GM19023 (cell line): ENCODE measurements at regions not wholly inside any gene's neighbourhood (a gene's known extent, or its start where the extent isn't known, plus 50 kb on each side); places are given as distances from the start of the nearest gene placed in this dataset.
"Not testable (repeated sequence)": the region's sequence is repeated elsewhere in the genome, so short reads cannot be mapped to it uniquely, and the experiment has no call there.

Experiments
- ATAC-seq: cut with Tn5 transposase; IDR thresholded peaks from one replicate; pipeline ENCODE4 v1.9.1; 2021; ENCODE audit warnings: mild to moderate bottlenecking, moderate library complexity; ENCODE audit not compliant: unreplicated experiment

DNA sequence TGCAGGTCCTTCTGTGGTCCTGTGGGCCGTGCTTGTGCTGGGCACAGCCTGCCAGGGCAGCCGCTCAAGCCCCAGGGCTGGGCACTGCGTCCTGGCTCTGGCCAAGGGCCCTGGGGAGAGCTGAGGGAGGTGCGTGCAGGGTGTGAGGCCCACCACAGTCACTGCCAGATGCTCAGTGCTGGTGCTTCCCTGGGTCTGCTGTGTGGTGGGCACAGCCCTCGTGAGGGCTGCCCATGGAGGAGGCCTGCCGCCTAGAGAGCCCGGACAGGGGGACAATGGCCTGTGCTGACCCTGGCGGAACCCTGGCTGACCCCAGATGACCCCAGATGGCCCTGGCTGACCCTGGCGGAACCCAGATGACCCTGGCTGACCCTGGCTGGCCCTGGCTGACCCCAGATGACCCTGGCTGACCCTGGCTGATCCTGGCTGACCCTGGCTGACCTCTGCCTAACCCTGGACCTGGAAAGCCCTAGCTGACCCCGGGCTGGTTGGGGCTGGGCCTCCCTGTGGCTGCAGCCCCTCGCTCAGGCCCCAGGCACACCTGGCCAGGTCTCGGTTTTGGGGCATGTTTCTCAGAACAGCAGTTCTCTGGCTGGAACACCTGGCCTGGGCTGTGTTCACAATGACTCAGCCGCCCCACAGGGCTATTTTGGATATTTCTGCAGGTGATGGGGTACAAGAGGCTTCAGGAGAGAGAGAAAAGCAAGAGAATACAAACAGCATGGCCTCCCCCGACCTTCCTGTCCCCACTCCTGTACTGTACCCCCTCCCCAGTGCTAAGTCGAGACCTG is 55.4 kb downstream of the TMEM121 start:
- ATAC-seq: no peak

- ATAC-seq: no peak
These were observed 56.3 kb downstream of the TMEM121 start for GRCh38 chr14:105582639-105583038.

DNA sequence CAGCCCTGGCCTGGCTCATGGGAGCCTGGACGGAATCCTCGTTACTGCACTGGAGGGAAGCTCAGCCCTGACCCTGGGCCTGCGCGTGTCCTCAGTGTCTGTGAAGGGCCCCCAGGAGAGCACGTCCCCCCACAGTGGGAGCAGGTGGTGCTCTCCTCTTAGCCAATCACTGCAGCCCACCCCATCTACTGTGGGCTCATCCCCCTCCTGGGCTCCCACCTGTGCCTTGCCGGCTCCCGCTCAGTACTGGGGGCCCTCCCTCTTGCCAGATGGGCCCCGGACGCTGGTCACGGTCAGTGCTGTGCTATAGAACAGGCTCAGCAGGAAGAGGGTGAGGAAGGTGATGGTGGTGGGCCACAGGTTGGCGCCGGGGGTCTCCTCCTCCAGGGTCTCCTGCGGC is 57.5 kb downstream of the TMEM121 start:
- ATAC-seq: not testable (repeated sequence)

DNA sequence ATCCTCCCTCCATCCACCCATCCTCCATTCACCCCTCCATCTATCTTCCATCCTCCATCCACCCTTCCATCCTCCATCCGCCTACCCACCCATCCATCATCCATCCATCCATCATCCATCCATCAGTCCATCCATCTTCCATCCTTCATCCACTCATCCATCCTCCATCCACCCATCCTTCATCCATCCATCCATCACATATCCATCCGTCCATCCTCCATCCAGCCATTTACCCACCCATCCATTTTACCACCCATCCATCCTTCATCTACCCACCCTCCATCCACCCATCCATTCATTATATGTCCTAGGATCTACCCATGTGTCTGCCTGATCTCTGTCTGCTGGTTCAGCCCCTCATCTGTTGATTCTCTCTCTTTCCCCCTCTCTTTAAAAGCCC is 58.9 kb downstream of the TMEM121 start:
- not testable (repeated sequence) for ATAC-seq

GRCh38 chr14:105585722-105586121 is 59.3 kb downstream of the TMEM121 start:
- not testable (repeated sequence) for ATAC-seq

DNA sequence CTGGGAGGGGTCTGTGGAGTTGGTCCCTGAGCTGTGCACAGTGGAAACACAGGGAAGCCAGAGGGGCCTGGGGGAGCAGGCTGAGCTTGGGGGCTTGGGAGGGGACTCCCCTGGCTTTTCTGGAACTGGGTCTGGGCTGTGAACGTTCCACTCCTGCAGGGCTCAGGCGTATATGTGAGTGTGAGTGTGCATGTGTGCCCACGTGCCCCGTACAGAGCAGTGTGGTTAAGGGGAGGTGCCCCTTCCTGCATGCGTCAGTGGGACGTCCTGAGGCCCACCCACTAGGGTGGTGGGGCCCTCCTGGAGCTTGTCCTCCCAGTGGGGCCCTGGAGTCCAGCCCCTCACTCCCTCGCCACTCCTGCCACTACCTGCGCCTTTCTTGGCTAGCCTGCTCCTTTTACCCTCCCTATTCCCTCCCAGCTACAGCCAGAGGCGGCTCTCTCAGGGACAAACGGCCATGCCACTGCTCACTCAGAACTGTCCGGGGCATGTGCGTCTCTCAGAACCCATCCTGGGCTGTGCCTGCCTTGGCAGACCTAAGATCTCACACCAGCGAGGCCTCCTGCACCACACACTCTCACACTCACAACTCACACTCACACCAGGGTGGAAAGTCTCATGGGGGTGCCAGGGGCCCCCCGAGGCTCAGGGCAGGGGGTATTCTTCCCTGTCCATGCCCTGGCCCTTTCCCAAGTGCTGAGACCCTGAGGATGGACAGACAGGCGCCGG is 59.9 kb downstream of the TMEM121 start:
- not testable (repeated sequence) for ATAC-seq

GRCh38 chr14:105587034-105587433 is 60.7 kb downstream of the TMEM121 start:
- not testable (repeated sequence) for ATAC-seq

DNA sequence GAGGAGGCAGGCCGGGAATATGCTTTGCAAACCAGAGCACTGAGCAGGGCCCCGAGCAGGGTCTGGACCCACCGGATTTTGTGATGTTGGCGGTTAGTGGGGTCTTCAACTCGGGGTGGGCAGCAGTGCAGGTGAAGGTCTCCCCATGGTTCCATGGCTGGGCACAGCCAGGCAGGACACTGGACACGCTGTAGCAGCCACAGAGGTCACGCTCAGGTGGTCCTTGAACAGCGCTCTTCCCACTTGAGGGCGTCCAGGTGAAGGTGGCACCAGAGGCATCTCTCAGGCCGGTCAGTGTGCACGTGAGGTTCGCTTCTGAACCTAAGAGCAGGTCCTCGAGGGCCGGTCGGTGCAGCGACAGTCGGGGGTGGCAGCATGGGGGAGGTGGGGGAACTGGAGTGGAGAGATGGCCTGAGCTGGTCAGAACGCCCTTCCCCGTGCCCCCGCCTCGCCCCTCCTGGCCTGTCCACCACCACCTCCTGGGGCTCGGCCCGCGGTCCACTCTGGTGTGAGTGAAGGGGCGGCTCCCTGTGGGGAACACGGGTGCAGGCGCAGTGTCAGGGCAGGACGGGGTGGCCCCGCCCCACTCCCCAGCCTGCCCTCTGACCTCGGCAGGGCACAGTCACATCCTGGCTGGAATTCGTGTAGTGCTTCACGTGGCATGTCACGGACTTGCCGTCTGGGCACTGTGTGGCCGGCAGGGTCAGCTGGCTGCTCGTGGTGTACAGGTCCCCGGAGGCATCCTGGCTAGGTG is 61.3 kb downstream of the TMEM121 start:
- not testable (repeated sequence) for ATAC-seq

DNA sequence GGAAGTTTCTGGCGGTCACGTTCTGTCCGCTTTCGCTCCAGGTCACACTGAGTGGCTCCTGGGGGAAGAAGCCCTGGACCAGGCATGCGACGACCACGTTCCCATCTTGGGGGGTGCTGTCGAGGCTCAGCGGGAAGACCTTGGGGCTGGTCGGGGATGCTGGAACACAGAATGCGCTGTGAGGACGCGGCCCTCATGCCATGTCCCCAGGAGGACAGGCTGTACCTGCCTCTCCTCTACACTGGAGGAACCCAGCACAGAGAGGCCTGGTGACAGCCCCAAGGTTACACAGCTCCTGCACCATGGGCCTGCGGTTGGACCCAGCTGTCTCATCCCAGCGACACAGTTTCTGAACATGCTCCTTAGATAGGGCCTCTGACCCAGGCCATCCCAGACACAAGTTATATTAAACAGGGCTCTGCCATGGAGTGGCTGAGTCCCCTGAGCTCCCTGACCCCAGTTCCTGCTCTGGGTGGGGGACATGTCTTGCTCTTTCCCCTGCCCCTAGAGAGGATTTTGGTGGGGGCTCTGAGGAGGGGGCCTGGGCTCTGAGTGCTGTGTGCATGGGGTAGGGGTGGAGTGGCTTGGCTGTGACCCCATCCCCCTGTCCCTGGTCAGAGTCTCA is 62.0 kb downstream of the TMEM121 start:
- no peak for ATAC-seq

DNA sequence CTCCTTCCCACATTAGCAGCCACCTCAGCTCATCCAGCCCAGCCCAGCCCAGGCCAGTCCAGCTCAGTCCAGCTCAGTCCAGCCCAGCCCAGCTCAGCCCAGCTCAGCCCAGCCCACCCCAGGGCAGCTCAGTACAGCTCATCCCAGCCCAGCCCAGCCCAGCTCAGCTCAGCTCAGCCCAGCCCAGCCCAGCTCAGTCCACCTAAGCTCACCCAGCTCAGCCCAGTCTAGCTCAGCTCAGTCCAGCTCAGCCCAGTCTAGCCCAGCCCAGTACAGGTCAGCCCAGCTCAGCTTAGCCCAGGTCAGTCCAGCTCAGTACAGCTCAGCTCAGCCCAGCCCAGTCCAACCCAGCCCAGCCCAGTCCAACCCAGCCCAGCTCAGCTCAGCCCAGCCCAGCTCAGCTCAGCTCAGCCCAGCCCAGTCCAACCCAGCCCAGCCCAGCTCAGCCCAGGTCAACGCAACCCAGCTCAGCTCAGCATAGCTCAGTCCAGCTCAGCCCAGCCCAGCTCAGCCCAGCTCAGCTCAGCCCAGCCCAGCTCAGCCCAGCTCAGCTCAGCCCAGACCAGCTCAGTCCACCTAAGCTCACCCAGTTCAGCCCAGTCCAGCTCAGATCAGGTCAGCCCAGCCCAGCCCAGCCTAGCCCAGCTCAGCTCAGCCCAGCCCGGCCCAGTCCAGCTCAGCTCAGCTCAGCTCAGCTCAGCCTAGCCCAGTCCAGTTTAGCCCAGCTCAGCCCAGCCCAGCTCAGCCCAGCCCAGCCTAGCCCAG is 63.0 kb downstream of the TMEM121 start:
- no peak for ATAC-seq

DNA sequence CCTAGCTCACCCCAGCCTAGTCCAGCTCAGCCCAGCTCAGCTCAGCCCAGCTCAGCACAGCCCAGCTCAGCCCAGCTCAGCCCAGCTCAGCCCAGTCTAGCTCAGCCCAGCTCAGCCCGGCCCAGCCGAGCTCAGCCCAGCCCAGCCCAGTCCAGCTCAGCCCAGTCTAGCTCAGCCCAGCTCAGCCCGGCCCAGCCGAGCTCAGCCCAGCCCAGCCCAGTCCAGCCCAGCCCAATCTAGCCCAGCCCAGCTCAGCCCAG is 63.5 kb downstream of the TMEM121 start:
- ATAC-seq: not testable (repeated sequence)

DNA sequence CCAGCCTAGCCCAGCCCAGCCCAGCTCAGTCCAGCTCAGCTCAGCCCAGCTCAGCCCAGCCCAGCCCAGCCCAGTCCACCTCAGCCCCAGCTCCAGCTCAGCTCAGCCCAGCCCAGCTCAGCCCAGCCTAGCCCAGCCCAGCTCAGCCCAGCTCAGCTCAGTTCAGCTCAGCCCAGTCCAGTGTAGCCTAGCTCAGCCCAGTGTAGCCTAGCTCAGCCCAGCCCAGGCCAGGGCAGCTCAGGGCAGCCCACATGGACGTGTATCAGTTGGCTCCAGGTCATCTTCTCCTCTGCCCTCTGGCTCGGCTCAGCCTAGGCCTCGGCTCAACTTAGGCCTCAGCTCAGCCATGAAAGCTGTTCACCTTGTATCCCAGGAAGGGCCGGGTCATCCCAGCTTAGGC is 64.7 kb downstream of the TMEM121 start:
- ATAC-seq: no peak

DNA sequence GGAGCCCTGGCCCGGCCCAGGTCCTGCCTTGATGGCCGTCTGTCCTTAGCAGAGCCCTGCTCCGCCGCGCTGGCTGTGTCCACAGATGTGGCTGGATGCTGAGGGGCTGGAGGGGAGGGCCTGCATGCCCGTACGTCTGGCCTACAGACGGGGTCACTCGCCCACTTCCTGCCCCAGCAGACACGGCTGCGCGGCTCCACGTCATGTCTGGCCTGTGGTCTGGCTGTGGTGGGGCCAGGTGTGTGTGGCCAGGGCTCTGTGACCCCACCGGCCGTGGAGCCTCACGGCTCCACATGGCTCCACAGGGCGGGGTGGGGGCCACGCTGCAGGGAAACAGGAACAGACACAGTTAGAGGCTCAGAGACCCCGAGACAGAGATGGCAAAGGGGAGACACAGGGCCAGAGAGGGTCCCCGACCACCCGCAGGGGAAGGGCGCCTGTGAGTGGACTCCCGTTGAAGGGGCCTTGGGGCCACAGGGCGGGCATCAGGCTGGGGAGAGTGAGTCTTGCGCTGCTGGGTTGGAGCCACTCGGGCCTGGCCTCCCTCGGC is 65.5 kb downstream of the TMEM121 start:
- not testable (repeated sequence) for ATAC-seq

DNA sequence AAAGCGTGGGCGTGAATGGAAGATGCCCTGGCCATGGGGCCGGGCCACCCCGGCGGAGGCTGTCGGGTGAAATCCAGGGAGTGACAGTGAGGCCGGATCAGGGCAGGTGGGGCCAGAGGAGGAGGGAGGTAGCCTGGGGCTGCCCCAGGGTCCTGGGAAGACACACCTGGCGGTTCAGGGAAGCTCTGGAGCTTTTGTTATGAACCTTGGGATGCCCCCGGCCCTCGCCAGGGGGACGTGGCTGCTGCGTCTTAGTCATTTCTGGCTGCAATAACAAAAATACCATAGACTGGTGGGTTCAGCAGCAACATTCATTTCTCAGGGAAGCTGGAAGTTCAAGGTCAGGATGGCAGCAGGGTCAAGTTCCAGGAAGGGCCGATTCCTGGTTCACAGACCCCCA is 66.3 kb downstream of the TMEM121 start:
- ATAC-seq: not testable (repeated sequence)

DNA sequence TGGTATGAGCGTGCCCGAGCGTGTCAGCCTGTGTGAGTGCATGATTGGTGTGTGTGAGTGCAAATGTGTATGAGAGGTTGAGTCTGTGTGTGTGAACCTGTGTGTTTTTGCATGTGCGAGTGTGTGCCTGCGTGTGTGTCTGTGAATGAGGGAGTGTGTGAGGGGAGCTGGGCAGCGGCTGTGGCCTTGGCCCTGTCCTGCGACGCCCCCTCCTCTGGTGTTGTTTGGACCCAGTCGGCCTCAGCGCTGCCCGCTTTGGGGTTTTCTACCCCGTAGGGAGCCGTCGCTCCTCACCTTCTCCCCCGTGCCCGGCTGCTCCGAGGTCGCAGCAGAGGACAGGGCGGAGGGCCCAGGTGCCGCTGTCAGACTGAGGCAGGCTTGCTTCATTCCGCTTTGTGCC is 69.0 kb downstream of the TMEM121 start:
- ATAC-seq: not testable (repeated sequence)

DNA sequence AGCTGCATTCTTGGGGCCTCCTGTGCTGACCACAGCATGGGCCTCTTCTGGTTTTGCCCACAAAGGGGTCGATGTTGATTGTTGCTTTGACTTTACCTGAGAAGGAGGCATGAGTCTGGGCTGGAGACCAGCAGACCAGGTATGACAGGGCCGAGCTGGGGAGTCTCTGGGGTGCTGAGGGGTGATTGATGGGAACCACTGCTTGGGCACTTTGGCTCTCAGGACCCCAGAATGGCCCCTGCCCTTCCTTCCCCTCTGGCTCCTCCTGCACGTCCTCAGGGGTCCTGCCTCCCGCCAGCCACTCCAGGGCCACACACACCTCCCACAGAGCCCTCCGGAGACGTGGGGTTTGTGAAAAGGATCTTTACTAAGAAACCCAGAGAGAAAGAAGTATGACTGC is 70.0 kb downstream of the TMEM121 start:
- not testable (repeated sequence) for ATAC-seq

GRCh38 chr14:105598040-105598763 is 71.8 kb downstream of the TMEM121 start:
- ATAC-seq: not testable (repeated sequence)

GRCh38 chr14:105598925-105599586 is 72.7 kb downstream of the TMEM121 start:
- ATAC-seq: not testable (repeated sequence)
